WTC11 (cell line): ENCODE measurements at regions not wholly inside any gene's neighbourhood (a gene's known extent, or its start where the extent isn't known, plus 50 kb on each side); places are given as distances from the start of the nearest gene placed in this dataset.
"Not testable (repeated sequence)": the region's sequence is repeated elsewhere in the genome, so short reads cannot be mapped to it uniquely, and the experiment has no call there.

Experiments used
- CREB1 ChIP-seq: sonication (generic); formaldehyde crosslinking; IDR thresholded peaks from 2 replicates; pipeline ENCODE4 v1.8.0; 2023; ENCODE audit warnings: mild to moderate bottlenecking, missing genetic modification reagents
- E2F4 ChIP-seq: sonication (generic); formaldehyde crosslinking; IDR thresholded peaks from 2 replicates; pipeline ENCODE4 v1.8.1; 2022; ENCODE audit warnings: low read depth, mild to moderate bottlenecking, moderate library complexity, missing genetic modification reagents, borderline replicate concordance
- JUN ChIP-seq: sonication (generic); formaldehyde crosslinking; IDR thresholded peaks from 2 replicates; pipeline ENCODE4 v1.8.0; 2023; ENCODE audit warnings: mild to moderate bottlenecking, missing genetic modification reagents
- NFE2L1 ChIP-seq: sonication (generic); formaldehyde crosslinking; IDR thresholded peaks from 2 replicates; pipeline ENCODE4 v1.8.1; 2023; ENCODE audit warnings: missing genetic modification reagents
- ZNF317 ChIP-seq: sonication (generic); formaldehyde crosslinking; IDR thresholded peaks from 2 replicates; pipeline ENCODE4 v1.8.1; 2023; ENCODE audit warnings: low read depth, mild to moderate bottlenecking, moderate library complexity, missing genetic modification reagents, borderline replicate concordance
- TF ChIP-seq, protein P1 (sequence below): fragments of 200-600 bp; IDR thresholded peaks from 2 replicates; pipeline ENCODE4 v1.8.0; 2022; ENCODE audit warnings: antibody characterized with exemption
- TF ChIP-seq, protein P2 (sequence below): sonication (generic); formaldehyde crosslinking; IDR thresholded peaks from 2 replicates; pipeline ENCODE4 v1.8.1; 2023; ENCODE audit warnings: mild to moderate bottlenecking, missing genetic modification reagents, borderline replicate concordance

DNA sequence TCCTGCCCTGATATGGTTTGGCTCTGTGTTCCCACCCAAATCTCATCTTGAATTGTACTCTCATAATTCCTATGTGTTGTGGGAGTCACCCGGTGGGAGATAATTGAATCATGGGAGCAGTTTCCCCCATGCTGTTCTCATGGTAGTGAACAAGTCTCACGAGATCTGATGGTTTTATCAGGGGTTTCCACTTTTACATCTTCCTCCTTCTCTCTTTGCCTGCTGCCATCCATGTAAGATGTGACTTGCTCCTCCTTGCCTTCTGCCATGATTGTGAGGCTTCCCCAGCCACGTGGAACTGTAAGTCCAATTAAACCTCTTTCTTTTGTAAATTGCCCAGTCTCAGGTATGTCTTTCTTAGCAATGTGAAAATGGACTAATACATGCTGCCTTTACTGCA lies 111.9 kb upstream of the STMND1 start:
- TF ChIP-seq, protein P1, sequence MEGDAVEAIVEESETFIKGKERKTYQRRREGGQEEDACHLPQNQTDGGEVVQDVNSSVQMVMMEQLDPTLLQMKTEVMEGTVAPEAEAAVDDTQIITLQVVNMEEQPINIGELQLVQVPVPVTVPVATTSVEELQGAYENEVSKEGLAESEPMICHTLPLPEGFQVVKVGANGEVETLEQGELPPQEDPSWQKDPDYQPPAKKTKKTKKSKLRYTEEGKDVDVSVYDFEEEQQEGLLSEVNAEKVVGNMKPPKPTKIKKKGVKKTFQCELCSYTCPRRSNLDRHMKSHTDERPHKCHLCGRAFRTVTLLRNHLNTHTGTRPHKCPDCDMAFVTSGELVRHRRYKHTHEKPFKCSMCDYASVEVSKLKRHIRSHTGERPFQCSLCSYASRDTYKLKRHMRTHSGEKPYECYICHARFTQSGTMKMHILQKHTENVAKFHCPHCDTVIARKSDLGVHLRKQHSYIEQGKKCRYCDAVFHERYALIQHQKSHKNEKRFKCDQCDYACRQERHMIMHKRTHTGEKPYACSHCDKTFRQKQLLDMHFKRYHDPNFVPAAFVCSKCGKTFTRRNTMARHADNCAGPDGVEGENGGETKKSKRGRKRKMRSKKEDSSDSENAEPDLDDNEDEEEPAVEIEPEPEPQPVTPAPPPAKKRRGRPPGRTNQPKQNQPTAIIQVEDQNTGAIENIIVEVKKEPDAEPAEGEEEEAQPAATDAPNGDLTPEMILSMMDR: not testable (repeated sequence)
- not testable (repeated sequence) for TF ChIP-seq NFE2L1, E2F4, ZNF317, JUN, CREB1 (CRISPR knock-in tag)
- TF ChIP-seq, protein P2, sequence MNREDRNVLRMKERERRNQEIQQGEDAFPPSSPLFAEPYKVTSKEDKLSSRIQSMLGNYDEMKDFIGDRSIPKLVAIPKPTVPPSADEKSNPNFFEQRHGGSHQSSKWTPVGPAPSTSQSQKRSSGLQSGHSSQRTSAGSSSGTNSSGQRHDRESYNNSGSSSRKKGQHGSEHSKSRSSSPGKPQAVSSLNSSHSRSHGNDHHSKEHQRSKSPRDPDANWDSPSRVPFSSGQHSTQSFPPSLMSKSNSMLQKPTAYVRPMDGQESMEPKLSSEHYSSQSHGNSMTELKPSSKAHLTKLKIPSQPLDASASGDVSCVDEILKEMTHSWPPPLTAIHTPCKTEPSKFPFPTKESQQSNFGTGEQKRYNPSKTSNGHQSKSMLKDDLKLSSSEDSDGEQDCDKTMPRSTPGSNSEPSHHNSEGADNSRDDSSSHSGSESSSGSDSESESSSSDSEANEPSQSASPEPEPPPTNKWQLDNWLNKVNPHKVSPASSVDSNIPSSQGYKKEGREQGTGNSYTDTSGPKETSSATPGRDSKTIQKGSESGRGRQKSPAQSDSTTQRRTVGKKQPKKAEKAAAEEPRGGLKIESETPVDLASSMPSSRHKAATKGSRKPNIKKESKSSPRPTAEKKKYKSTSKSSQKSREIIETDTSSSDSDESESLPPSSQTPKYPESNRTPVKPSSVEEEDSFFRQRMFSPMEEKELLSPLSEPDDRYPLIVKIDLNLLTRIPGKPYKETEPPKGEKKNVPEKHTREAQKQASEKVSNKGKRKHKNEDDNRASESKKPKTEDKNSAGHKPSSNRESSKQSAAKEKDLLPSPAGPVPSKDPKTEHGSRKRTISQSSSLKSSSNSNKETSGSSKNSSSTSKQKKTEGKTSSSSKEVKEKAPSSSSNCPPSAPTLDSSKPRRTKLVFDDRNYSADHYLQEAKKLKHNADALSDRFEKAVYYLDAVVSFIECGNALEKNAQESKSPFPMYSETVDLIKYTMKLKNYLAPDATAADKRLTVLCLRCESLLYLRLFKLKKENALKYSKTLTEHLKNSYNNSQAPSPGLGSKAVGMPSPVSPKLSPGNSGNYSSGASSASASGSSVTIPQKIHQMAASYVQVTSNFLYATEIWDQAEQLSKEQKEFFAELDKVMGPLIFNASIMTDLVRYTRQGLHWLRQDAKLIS (CRISPR knock-in tag): not testable (repeated sequence)
